ENCODE measurements at regions not wholly inside any gene's neighbourhood (a gene's known extent, or its start where the extent isn't known, plus 50 kb on each side); places are given as distances from the start of the nearest gene placed in this dataset.
A peak's percentile ranks its signal among the peaks of the same experiment; 100 is the strongest.
"Not testable (repeated sequence)": the region's sequence is repeated elsewhere in the genome, so short reads cannot be mapped to it uniquely, and the experiment has no call there.

DNA sequence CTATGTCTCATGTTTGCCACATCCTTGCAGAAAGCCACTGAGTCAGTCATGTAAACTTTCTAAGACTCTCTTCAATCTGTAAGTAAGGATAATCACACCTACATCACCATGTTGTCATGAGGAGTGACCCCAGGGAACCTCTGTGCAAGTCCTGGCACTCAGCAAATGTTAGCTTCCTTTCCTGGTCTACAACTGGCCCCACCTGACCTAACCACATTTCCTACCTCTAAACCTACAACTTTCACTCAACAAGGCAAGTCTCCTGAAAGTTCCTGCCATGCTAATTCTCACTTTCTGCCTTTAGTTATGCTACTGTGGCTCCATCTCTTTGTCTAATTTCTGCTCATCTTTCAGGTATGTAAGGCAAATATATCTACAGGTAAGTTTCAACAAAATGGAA, 72.3 kb upstream of the SEM1 start:
- H3K9me3 ChIP-seq (ENCODE audit: low read depth): no peaks in the 10 kb centered on the region
- TF ChIP-seq, protein P1, sequence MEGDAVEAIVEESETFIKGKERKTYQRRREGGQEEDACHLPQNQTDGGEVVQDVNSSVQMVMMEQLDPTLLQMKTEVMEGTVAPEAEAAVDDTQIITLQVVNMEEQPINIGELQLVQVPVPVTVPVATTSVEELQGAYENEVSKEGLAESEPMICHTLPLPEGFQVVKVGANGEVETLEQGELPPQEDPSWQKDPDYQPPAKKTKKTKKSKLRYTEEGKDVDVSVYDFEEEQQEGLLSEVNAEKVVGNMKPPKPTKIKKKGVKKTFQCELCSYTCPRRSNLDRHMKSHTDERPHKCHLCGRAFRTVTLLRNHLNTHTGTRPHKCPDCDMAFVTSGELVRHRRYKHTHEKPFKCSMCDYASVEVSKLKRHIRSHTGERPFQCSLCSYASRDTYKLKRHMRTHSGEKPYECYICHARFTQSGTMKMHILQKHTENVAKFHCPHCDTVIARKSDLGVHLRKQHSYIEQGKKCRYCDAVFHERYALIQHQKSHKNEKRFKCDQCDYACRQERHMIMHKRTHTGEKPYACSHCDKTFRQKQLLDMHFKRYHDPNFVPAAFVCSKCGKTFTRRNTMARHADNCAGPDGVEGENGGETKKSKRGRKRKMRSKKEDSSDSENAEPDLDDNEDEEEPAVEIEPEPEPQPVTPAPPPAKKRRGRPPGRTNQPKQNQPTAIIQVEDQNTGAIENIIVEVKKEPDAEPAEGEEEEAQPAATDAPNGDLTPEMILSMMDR (IDR thresholded peaks at IDR 0.05; ENCODE audit: low read depth, low read length): no peak
- no peak overlapping the region for H3K27ac ChIP-seq
- no peaks in the 10 kb centered on the region for H3K27me3 ChIP-seq
- no peaks in the 10 kb centered on the region for H3K36me3 ChIP-seq
- DNase-seq (ENCODE audit: low read depth in 1 of 2, low spot score in 1 of 2): no peak
- no peaks in the 10 kb centered on the region for H3K4me1 ChIP-seq (ENCODE audit: low read depth)
- H3K4me3 ChIP-seq: no peak overlapping the region

DNA sequence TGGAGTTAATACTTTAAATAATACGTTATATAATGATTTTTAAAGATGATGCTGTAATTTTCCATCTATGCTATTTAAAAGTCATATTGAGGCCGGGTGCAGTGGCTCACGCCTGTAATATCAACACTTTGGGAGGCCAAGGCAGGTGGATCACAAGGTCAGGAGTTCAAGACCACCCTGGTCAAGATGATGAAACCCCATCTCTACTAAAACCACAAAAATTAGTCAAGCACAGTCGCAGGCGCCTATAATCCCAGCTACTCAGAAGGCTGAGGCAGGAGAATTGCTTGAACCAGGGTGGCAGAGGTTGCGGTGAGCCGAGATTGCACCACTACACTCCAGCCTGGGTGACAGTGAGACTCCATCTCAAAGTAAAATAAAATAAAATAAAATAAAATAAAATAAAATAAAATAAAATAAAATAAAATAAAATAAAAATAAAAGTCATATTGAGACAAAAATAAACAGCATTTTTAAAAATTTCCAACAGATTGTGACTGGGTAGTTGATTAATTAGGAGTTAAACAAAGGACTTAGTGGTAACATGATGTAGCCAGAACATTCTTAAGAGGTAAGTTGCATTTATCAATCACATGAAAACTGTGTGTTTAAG, 73.1 kb upstream of the SEM1 start:
- H3K4me3 ChIP-seq; H3K27me3 ChIP-seq; H3K27ac ChIP-seq; H3K4me1 ChIP-seq (ENCODE audit: low read depth); H3K36me3 ChIP-seq; DNase-seq (ENCODE audit: low read depth in 1 of 2, low spot score in 1 of 2); H3K9me3 ChIP-seq (ENCODE audit: low read depth): not testable (repeated sequence)

DNA sequence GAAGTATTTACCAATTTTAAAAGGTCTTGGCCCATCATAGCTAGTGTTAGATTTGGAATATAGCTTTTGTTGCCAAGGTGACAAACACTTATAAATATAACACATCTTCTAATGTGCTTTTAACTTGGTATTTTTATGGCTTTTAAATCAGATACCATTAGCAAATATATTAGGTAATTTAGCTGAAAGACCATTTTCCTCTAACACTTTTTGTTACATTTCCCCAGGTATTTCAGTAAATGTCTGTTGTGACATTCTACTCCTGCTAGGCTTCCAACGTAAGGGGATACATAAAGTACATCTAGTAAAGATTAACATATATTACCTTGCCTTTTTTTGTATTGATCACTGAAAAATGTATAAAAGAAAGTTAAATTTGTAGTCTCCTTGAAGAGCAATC, 75.0 kb upstream of the SEM1 start:
- TF ChIP-seq, protein P1 (IDR thresholded peaks at IDR 0.05; ENCODE audit: low read depth, low read length): no peak

DNA sequence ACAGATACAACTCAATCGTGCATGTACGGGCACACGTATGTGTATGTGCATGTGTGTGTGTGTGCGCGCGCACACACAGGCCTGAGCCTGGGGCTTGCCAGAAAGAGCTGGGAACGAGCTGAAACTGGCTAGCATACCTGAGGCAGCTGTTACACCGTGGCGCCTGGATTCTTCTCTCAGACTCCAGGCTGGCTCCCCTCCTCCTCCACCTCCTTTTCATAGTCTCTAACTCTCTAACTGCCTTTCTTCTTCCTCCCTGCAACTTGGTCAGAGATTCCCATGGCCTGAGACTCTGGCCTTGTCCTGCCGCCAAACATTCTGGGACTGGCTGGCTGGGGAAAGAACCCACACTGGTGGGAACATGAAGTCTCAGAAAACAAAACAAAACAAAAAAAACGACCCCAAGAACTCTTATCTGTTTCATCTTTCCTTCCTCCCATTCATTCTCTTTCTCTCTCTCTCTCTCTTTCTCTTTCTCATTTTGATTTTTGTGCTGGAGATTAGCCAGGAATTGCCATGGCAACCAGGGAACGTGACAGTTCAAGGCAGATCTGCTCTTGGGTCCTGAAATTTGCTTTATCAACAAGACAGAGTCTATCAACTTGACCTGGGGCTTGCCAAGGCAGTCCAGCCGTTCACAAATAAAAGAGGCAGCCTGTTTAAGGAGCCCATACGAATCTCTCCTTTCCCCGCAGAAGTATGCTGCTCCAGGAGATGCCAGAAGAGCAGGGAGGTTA, 76.8 kb upstream of the SEM1 start:
- no peak overlapping the region for H3K27ac ChIP-seq
- no peak overlapping the region for H3K4me3 ChIP-seq
- TF ChIP-seq, protein P1 (IDR thresholded peaks at IDR 0.05; ENCODE audit: low read depth, low read length): no peak
- no peaks in the 10 kb centered on the region for H3K36me3 ChIP-seq
- peak in 1 of 2 donors; percentile 6 for DNase-seq (ENCODE audit: low read depth in 1 of 2, low spot score in 1 of 2)
- H3K4me1 ChIP-seq (ENCODE audit: low read depth): no peaks in the 10 kb centered on the region
- H3K9me3 ChIP-seq (ENCODE audit: low read depth): no peaks in the 10 kb centered on the region
- H3K27me3 ChIP-seq: no peaks in the 10 kb centered on the region

More for the DNA sequence above, 75.0 kb upstream of the SEM1 start:
- H3K27ac ChIP-seq: no peak overlapping the region
- H3K9me3 ChIP-seq (ENCODE audit: low read depth): no peaks in the 10 kb centered on the region
- no peaks in the 10 kb centered on the region for H3K36me3 ChIP-seq
- H3K4me3 ChIP-seq: no peak overlapping the region
- H3K4me1 ChIP-seq (ENCODE audit: low read depth): no peaks in the 10 kb centered on the region
- no peaks in the 10 kb centered on the region for H3K27me3 ChIP-seq
- no peak for DNase-seq (ENCODE audit: low read depth in 1 of 2, low spot score in 1 of 2)

DNA sequence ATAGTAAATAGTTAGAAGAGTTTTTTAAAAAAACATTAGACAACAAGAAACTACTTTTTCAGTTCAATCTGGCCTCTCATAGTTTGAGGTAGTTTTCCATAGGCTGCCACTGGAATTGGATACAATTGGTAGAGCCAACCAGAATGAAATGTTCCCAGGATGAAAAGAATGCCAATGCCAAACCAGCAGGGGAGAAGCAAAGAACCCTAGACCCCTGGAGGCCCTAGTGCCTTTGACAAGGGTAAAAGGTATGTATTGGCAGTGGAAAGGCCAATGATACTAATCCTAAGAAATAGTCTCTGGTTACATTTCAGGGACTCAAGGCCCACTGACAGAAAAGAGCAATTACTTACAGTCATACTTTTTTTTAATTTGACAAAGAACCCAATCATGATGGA, 77.4 kb upstream of the SEM1 start:
- no peak for DNase-seq (ENCODE audit: low read depth in 1 of 2, low spot score in 1 of 2)
- H3K4me3 ChIP-seq: no peak overlapping the region

DNA sequence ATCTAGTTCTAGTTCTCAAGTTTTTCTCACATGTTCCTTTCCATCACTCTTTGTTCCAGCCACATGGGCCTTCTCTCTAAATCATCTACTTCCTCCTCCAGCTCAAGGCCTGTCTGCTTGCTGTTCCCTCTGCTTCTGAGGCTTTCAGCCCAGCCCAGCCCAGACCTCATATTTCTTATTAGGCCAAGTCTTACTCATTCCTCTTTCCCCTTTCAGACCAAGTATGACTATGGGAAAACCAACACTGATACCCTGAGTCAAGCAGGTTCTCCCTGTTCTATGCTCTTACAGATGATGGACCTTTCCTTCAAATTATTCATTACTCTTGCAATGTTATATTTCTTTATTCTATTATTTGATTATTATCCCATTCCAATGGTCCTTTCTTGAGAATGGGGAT, 80.3 kb upstream of the SEM1 start:
- H3K9me3 ChIP-seq (ENCODE audit: low read depth): no peaks in the 10 kb centered on the region
- TF ChIP-seq, protein P1 (IDR thresholded peaks at IDR 0.05; ENCODE audit: low read depth, low read length): no peak
- H3K27ac ChIP-seq: no peak overlapping the region
- no peaks in the 10 kb centered on the region for H3K27me3 ChIP-seq
- DNase-seq (ENCODE audit: low read depth in 1 of 2, low spot score in 1 of 2): no peak
- no peak overlapping the region for H3K4me3 ChIP-seq
- H3K4me1 ChIP-seq (ENCODE audit: low read depth): no peaks in the 10 kb centered on the region
- no peaks in the 10 kb centered on the region for H3K36me3 ChIP-seq

More for the DNA sequence above, 77.4 kb upstream of the SEM1 start:
- Histone ChIP-seq H3K36me3 (no peaks in the 10 kb centered on the region), H3K9me3 (ENCODE audit: low read depth) (no peaks in the 10 kb centered on the region), H3K27ac (no peak overlapping the region), H3K27me3 (no peaks in the 10 kb centered on the region), H3K4me1 (ENCODE audit: low read depth) (no peaks in the 10 kb centered on the region)
- TF ChIP-seq, protein P1 (IDR thresholded peaks at IDR 0.05; ENCODE audit: low read depth, low read length): no peak

Measured in cardiac muscle cell (in vitro differentiated cells and primary cell).